ENCODE measurements at regions not wholly inside any gene's neighbourhood (a gene's known extent, or its start where the extent isn't known, plus 50 kb on each side); places are given as distances from the start of the nearest gene placed in this dataset.

DNA sequence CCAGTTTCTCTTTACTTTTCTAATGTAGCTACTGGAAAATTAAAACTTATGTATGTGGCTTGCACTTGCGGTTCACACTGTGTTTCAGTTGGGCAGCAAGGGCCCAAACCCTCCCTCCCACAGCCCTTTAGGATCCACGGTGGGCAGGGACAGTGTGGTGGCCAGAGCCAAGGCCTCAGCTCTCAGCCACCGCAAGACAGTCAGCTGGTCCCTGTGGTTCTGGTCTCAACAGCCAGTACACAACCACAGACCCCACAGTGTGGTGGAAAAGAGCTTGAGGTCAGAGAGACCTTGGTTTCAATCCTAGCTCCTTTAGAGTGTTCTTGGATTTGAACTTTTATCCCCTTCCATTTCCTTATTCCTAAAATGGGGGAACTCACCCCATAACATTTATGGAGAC, 153.0 kb upstream of the SMIM23 start:
- no peak for DNase-seq

- no peak for DNase-seq
Measured at GRCh38 chr5:171633776-171634470, 151.7 kb upstream of the SMIM23 start.

GRCh38 chr5:171634511-171634910, 151.1 kb upstream of the SMIM23 start:
- no peak for DNase-seq

- DNase-seq, result no peak
Measured at GRCh38 chr5:171635028-171635427, 150.6 kb upstream of the SMIM23 start.

GRCh38 chr5:171635561-171636245, 149.9 kb upstream of the SMIM23 start:
- DNase-seq, result no peak

DNA sequence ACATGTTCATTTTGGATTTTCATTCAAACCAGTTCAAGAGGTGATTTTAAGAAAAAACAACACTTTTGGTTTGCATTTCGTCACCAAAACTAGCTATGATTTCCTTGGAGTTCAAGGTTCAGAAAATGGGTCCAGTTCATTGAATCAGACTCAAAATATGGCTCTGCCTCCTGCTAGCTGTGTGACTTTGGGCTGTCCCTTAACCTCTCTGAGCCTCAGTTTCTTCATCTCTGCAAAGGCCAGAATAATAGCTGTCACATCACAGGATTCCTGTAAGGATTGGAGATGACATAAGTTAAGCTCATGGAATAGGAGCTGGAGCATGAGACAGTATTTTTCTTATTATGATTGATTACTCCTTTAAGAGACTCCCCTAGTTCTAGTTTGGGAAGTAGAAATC, 147.8 kb upstream of the SMIM23 start:
- no peak for DNase-seq

DNA sequence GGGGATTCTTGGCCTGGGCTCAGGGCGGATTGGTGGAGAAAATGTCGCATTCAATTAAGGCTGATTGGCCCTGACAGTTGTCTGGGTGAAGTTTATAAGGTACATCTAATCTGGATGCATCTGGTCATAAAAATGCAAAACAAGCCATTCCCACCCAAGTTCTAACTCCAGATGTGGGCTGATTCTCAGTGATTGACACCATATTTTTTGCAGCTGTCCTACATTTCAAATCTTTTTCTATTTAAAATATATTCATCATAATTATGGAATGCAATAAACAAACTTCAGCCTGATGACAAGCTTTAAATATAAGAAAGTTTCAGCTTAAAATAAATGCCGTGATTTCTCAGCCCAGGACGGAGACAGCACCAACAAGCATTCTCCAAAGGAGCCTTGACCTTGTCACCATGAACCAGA, 146.4 kb upstream of the SMIM23 start:
- DNase-seq, result no peak

DNA sequence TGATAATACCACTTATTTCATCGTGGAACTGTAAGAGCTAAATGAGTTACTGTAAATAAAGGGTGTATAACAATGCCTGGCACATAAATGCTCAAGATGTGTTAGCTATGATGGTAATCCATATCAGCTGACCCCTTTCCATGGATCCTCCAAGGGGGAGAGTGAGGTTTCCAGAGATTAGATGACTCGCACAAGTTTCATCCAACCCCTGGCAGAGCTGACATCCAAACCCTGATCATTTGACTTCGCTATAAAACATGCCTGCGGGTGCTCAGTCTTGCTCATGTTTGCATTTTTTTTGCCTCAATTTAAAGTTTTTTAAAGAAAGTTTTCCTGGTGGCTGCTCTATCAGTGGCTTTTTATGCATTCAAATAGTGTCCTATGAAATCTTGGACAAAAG, 145.7 kb upstream of the SMIM23 start:
- no peak for DNase-seq

- no peak for DNase-seq
Measured at GRCh38 chr5:171640480-171640879, 145.1 kb upstream of the SMIM23 start.

GRCh38 chr5:171641891-171642290, 143.7 kb upstream of the SMIM23 start:
- no peak for DNase-seq

DNA sequence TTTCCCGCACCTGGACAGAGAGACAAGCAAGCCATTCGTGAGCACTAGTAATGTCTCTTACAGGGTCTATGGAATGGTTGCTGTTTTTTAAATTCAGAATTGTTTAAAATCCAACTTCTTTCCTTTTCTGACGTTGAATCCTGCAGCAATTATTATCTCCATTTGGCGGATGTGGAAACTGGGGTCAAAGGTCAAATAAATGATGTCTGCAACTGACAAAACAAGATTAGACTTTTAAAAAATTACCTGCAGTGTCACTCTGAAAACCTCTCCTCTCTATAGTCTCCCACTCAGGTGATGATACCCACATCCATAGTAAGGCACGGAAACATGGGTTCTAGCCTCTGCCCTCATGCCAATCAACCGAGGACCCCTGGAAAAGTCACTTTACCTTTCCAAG, 142.7 kb upstream of the SMIM23 start:
- DNase-seq, result no peak

- no peak for DNase-seq
Measured at GRCh38 chr5:171644536-171644935, 141.1 kb upstream of the SMIM23 start.

DNA sequence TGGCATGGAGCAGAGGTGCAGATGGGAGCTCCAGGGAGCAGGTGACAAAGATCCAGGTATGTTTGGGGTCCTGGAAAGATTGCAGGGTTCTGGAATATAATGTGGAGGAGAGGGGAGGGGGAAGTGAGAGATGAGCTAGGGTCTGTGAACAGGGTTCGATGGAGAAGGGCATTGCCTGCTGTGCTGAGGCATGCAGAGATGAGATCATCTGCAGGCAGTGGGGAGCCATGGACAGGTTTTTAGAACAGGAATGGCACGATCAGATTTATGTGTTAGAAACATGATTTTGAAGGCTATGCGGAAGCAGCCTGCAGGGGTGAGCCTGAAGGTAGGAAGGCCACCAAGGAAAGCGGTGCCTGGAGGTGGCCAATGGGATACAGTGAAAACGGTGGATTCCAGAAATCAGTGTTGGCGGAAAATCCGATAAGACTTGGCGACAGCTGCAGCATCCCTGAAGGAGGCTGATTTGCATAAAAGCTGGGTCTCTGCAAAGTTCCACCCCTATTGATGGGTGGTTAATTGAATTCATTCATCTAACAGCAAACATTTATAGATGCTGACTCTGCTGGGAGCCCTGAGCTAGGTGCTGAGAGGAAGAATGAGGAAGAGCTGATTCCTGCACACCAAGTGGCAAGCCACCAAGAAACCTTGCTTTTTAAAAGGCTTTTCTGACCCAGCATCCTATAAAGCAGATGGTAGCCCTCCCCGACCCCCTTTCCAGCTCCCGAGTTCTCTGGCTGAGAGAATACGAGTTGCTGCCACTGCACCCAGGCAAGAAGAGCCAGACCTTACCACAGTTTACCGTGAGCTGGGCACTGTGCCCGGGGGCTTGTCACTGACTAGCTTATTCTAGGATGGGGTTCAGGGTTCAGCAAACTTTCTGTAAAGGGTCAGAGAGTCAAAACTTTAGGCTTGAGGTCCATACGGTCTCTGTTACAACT, 139.2 kb upstream of the SMIM23 start:
- DNase-seq, result no peak

DNA sequence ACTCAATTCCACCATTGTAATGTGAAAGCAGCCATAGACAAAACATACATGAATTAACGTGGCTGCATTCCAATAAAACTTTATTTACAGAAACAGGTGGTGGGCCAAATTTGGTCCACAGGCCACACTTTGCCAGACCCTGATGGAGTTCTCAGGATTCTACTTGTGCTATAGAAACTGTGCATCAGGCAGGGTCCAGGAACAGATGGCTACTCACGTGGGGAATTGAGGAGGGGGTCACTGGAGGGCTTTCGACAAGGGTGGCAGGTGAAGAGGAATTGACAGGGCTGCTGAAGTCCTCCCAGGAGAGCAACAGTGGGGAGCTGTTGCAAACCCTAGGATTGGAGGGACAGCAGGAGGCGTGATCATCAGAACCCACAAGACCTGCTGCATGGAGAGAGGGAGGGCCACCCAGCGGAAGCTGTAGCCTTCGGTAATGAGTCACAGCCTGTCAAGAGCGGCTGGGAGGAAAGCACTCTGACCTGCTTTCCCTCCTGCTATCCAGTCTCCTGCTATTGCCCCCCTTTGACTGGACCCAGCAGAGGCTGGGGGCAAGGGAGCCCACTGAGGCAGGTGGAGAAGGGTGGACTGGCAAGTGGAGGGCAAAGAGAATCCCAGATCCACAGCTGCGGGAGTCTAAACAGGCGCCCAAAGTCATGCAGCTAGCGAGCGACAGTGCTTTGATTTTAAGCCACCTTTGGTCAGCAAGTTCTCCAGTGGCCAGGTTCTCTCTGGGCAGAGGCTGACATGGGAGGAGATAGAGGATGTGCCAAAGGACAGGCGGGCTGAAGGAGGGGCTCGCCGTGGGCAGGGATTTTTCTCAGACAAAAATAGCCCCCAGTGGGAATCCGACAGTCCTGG, 138.3 kb upstream of the SMIM23 start:
- no peak for DNase-seq

DNA sequence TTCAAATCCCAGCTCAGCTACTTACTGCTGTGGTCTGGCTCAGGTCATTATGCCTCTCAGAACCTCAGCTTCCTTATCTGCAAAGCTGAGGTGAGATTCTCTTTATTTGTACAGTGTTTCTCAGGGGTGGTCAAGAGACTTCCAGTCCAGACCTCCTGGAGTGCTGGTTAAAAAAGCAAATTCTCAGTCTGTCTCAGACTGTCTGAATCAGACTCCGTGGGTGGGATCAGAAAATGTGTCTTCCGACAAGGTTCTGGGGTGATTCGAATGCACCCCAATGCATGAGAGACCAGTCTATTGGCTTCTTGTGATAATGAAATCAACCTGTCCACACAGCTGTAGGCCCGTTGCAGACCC, 137.7 kb upstream of the SMIM23 start:
- no peak for DNase-seq

- no peak for DNase-seq
Measured at GRCh38 chr5:171648279-171649074, 137.1 kb upstream of the SMIM23 start.

DNA sequence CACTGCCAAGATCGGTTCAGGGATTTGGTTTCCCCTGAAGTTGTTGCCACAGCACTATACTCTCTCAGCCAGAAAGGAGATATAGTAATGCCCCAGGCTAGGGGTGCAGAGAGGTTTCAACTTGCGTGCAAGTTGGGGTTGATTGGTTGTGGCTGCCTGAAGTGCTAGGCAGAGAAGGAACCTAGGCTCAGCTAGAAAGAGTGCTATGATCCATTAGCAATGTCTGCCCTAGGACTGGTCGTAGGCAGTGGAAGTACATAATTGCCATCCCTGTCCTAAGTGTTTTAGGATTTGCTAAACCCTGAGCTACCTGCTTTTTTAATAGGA, 136.6 kb upstream of the SMIM23 start:
- DNase-seq, result no peak

DNA sequence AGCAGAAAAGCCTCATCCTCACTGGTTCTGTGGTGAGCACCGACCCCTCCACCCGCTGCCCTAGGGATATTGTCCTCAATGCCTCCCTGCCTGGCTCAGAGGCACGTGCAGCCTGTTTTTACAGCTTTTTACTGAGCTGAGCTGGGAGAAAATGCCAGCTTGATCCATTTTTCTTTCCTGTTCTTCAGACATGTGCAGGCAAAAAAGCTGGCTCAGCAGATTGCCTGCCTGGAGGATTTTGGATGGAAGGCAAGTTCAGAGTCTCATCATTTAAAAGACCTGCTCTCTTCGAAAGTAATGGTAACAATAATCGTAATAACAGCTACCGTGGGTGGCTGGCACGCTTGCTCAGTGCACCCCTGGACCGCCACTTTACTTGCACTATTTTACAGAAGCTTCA, 135.0 kb upstream of the SMIM23 start:
- DNase-seq, result no peak

- no peak for DNase-seq
Measured at GRCh38 chr5:171651102-171651501, 134.5 kb upstream of the SMIM23 start.

DNA sequence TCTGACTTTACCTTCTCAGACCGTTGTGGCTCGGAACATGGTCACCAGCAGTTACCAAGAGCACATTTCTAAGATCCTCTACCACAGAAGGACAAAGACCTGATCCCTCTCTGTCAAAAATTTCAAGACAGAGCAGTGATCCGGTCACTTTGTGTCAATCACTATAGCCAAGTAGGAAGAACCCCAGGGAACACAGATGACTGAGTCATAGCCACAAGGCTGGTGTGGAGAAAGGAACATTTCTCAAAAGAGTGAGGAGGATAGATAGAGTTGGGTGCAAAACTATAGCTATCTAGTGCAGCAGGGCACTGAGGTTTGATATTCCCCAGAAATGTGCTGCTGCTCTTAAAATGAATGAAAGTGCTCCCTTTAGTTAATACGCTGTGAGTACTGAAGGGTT, 130.7 kb upstream of the SMIM23 start:
- DNase-seq, result no peak

DNA sequence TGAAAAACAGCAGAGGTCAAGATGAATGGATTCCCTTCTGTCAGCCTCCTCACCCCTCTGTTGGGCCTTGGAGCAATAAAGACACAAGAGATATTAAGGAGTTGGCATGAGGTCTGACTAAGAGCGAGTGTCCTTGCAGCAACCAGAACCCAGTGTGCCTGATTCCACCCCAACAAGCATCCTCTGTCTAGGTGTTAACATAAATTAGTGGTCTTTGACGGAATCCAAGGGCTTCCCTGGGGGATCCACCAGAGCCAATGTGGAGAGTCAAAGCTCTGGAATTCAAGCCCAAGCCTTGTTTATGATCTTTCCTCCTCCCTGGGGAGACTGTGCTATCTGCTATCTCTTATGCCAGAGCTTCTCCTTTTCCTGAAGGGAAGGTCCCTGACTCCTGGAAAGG, 128.1 kb upstream of the SMIM23 start:
- DNase-seq, result no peak

- no peak for DNase-seq
Measured at GRCh38 chr5:171659896-171660295, 125.7 kb upstream of the SMIM23 start.

Measured in stimulated activated CD4-positive, alpha-beta T cell treated with anti-CD3 and anti-CD28 coated beads, Interleukin-2, amount 100 ng/mL, for 48 hours (primary cell).